Right lobe of liver (tissue), 4 donors: ENCODE measurements at regions not wholly inside any gene's neighbourhood (a gene's known extent, or its start where the extent isn't known, plus 50 kb on each side); places are given as distances from the start of the nearest gene placed in this dataset.

ENCODE experiments used
- POLR2A ChIP-seq: fragments of 450-650 bp; IDR thresholded peaks from one replicate; pipeline ENCODE4 v1.6.1; 2017; ENCODE audit warnings: antibody characterized with exemption, mild to moderate bottlenecking
- TF ChIP-seq, protein P1 (sequence below), 4 donors: fragments of 200-600 bp in 3 of 4; fragments of 450-650 bp in 1 of 4; IDR thresholded peaks; one replicate each; pipeline versions ENCODE4 v1.5.1 to v1.8.0; 2016 to 2022; ENCODE audit warnings: antibody characterized with exemption in 4 of 4, mild to moderate bottlenecking in 2 of 4
- donor health status: DM: no; HTN: no; CAD: no.
- donor health status: DM: no; HTN: no; CAD: no.
- donor health status: DM: no; HTN: yes; CAD: no.

DNA sequence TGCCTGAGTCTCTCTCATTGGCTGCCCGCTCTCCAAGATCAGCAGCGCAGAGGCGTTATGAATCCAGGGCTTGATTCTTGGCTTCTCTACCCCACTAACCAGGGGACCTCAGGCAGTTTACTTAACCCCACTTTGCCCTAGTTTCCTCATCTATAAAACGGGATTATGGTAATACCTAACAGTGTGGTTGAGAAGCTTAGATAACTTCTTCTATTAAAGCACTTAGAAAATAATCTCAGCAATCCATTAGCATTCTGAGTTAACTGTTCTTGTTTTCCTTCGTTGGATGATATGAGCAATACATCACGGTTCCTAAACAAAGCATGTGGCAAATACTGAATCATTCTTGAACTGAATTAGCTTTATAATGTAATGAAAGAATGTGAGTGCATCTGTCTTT is 116.3 kb upstream of the FKBP1C start:
- TF ChIP-seq, protein P1, sequence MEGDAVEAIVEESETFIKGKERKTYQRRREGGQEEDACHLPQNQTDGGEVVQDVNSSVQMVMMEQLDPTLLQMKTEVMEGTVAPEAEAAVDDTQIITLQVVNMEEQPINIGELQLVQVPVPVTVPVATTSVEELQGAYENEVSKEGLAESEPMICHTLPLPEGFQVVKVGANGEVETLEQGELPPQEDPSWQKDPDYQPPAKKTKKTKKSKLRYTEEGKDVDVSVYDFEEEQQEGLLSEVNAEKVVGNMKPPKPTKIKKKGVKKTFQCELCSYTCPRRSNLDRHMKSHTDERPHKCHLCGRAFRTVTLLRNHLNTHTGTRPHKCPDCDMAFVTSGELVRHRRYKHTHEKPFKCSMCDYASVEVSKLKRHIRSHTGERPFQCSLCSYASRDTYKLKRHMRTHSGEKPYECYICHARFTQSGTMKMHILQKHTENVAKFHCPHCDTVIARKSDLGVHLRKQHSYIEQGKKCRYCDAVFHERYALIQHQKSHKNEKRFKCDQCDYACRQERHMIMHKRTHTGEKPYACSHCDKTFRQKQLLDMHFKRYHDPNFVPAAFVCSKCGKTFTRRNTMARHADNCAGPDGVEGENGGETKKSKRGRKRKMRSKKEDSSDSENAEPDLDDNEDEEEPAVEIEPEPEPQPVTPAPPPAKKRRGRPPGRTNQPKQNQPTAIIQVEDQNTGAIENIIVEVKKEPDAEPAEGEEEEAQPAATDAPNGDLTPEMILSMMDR (IDR thresholded peaks at IDR 0.05): no peak
- no peak for TF ChIP-seq POLR2A
